ENCODE measurements at regions not wholly inside any gene's neighbourhood (a gene's known extent, or its start where the extent isn't known, plus 50 kb on each side); places are given as distances from the start of the nearest gene placed in this dataset.

- TF ChIP-seq EP300 (IDR thresholded peaks at IDR 0.05) (no peak), CTCF (IDR thresholded peaks at IDR 0.05) (no peak)
Measured at GRCh38 chr20:22506827-22507226, 77.5 kb downstream of the FOXA2 start.

All from stomach (tissue), 4 donors.